Cardiac fibroblast (primary cell): ENCODE measurements at regions not wholly inside any gene's neighbourhood (a gene's known extent, or its start where the extent isn't known, plus 50 kb on each side); places are given as distances from the start of the nearest gene placed in this dataset.
A peak's percentile ranks its signal among the peaks of the same experiment; 100 is the strongest.

Experiments used
- DNase-seq, 2 donors: peaks; one replicate each; pipeline versions ENCODE4 v3.0.0 to v3.0.0-alpha.2; 2010; ENCODE audit warnings: low read depth in 2 of 2
- H3K4me3 ChIP-seq, 2 donors: replicated peaks in 1 of 2; 1 replicate in 1 of 2; 2 replicates in 1 of 2; pipeline ENCODE4 v1.5.1; 2011; ENCODE audit warnings: low read depth in 2 of 2, low read length in 2 of 2, mild to moderate bottlenecking in 2 of 2, moderate library complexity in 1 of 2
- CTCF ChIP-seq: IDR thresholded peaks from one replicate; pipeline ENCODE4 v1.5.1; 2011; ENCODE audit warnings: low read depth, mild to moderate bottlenecking, low read length, inconsistent platforms

GRCh38 chr22:27097933-27098332 lies 440.5 kb downstream of the MIAT start:
- TF ChIP-seq CTCF = no peak
- H3K4me3 ChIP-seq = no peak overlapping the region
- no peak for DNase-seq

GRCh38 chr22:27099946-27100722 lies 442.7 kb downstream of the MIAT start:
- H3K4me3 ChIP-seq = no peak overlapping the region
- TF ChIP-seq CTCF = no peak
- DNase-seq = no peak

- H3K4me3 ChIP-seq = no peak overlapping the region
- TF ChIP-seq CTCF = no peak
- DNase-seq = peak in 1 of 2 donors; percentile 53
Observed at GRCh38 chr22:27100789-27101188, 443.4 kb downstream of the MIAT start.

GRCh38 chr22:27101288-27101687 lies 443.9 kb downstream of the MIAT start:
- H3K4me3 ChIP-seq = no peak overlapping the region
- no peak for TF ChIP-seq CTCF
- DNase-seq = no peak

DNA sequence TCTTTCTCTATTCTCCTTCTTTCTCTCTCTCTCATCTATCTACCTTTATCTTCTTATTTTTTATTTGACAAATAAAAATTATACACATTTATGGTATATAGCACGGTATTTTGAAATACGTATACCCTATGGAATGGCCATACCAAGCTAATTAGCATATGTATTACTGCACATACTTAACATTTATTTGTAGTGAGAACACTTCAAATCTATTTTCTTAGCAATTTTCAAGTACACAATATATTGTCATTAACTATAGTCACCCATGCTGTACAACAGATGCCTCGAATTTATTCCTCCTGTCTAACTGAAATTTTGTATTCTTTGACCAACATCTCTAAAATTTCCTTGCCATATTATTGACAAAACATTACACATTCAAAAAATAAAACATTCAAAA lies 447.1 kb downstream of the MIAT start:
- H3K4me3 ChIP-seq = no peak overlapping the region
- TF ChIP-seq CTCF = no peak
- no peak for DNase-seq

DNA sequence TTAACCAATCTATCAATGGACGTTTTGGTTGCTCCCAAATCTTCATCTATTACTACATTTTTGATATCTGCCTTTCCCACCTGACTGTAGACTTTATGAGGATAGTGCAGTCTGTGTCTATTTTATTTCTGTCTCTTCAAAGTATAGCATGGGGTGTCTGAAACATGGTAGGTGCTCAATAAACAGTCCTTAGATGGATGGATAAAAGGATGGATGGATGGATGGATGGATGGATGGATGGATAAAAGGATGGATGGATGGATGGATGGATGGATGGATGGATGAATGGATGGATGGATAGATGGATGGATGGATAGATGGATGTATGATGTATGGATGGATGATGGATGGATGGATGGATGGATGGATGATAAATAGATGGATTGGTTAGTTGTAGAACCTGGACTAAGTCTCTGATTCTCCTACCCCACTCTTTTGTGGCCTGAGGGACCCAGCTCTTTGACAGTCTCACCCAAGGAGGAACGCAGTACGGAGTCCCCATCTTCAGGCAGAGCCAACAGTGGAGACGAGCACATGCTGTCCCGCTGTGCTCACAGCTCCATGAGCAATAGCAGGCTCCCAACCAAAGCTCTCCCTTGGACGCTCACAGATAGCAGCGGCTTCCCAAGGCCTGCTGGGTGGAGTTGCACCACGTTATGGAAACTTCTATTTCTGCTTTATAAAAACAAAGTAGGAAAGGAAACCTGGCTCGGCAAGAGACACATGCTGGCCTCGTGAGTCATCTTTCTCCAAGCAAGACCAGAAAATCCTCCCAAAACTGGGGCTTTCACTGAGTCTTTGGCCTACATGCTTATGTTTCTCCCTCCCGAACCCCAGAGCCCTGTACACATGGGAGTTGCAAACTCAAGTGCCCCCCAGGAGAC lies 448.0 kb downstream of the MIAT start:
- no peak for TF ChIP-seq CTCF
- H3K4me3 ChIP-seq = no peak overlapping the region
- peak; percentile 91 to 94 for DNase-seq
